ENCODE measurements at regions not wholly inside any gene's neighbourhood (a gene's known extent, or its start where the extent isn't known, plus 50 kb on each side); places are given as distances from the start of the nearest gene placed in this dataset.

- no peak for DNase-seq
- Histone ChIP-seq H3K36me3 (ENCODE audit: low read depth, missing control alignments) (no peaks in the 10 kb centered on the region), H3K9me3 (no peaks in the 10 kb centered on the region), H3K4me3 (no peak overlapping the region), H3K4me1 (no peaks in the 10 kb centered on the region), H3K27ac (no peak overlapping the region), H3K27me3 (no peaks in the 10 kb centered on the region)
- intact Hi-C loops (cut with DNase I; ENCODE audit: low total_unique reads): no loop called here
- TF ChIP-seq POLR2A (IDR thresholded peaks at IDR 0.05) (no peak), CTCF (IDR thresholded peaks at IDR 0.05) (no peak)
- whole genome bisulfite sequencing, 2 donors: 86 to 88% methylated on average over 4 of the region's 4 CpGs
Measured at GRCh38 chr5:39826051-39826450, 401.3 kb upstream of the DAB2 start.

DNA sequence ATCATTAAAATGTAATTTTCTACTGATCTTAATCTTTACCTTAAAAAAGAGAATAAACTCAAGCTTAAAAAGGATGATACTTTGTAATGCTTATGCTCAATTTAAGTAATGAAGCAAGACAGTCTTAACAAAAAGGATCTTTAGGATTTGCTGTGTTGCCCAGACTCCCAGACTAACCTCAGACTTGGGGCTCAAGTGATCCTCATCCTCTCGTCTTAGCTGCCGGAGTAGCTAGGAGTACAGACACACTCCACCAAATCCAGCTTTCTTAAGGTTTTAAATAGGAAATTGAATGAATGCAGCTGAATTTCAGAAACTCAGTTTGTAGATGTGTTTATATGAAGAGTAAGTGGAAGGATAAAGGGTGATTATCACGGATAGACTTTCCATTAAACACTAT, 400.5 kb upstream of the DAB2 start:
- no peak for DNase-seq
- Histone ChIP-seq H3K36me3 (ENCODE audit: low read depth, missing control alignments) (no peaks in the 10 kb centered on the region), H3K27me3 (no peaks in the 10 kb centered on the region), H3K27ac (no peak overlapping the region), H3K9me3 (no peaks in the 10 kb centered on the region), H3K4me1 (no peaks in the 10 kb centered on the region), H3K4me3 (no peak overlapping the region)
- WGBS, 2 donors: 78 to 91% methylated on average over 3 of the region's 3 CpGs
- intact Hi-C loops (cut with DNase I; ENCODE audit: low total_unique reads): no loop called here
- TF ChIP-seq CTCF (IDR thresholded peaks at IDR 0.05) (no peak), POLR2A (IDR thresholded peaks at IDR 0.05) (no peak)

DNA sequence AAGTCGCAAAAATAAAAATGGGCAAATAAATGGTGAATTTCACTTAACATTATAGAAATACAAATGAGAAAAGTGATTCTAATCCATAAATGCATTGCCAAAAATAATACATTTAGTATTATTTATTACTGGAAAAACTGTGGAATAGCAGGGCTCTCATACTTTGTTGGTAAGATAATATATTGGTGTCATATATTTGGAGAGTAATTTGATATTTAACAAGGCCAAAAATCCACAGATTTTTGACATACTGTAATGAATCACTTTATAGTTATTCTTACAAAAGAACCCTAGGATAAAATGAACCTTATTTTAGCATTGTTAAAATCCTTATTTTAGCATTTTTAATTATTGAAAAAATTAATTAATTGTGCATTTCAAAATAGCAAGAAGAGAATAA, 397.2 kb upstream of the DAB2 start:
- intact Hi-C loops (cut with DNase I; ENCODE audit: low total_unique reads): no loop called here
- no peak for DNase-seq
- Histone ChIP-seq H3K9me3 (no peaks in the 10 kb centered on the region), H3K27me3 (no peaks in the 10 kb centered on the region), H3K36me3 (ENCODE audit: low read depth, missing control alignments) (no peaks in the 10 kb centered on the region), H3K27ac (no peak overlapping the region), H3K4me1 (no peaks in the 10 kb centered on the region), H3K4me3 (no peak overlapping the region)
- no peak for TF ChIP-seq CTCF (IDR thresholded peaks at IDR 0.05)
- TF ChIP-seq POLR2A (IDR thresholded peaks at IDR 0.05): no peak
- WGBS, 2 donors: 89 to 92% methylated on average over 1 of the region's 1 CpG

DNA sequence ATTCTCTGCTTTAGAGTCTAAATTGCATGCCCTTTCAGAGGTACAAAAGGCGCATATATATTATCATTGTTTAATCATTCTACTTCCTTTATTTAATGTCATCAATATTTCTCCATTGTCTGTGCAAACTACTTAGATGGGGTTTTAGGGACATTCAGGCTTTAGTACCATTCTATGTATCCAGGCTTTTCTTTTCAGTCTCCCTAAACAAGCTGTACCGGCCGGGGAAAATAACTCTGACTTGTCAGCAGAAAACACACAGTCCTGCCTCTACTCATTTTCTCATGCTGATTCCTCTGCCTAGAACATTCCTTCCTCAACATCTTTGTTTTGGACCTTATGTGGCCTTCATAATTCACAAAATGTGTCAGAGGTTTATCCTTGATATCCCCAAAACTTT, 392.1 kb upstream of the DAB2 start:
- H3K36me3 ChIP-seq (ENCODE audit: low read depth, missing control alignments): no peaks in the 10 kb centered on the region
- no peaks in the 10 kb centered on the region for H3K9me3 ChIP-seq
- no peak overlapping the region for H3K4me3 ChIP-seq
- TF ChIP-seq CTCF (IDR thresholded peaks at IDR 0.05) (no peak), POLR2A (IDR thresholded peaks at IDR 0.05) (no peak)
- WGBS, 2 donors: 57 to 65% methylated on average over 3 of the region's 3 CpGs
- no peak for DNase-seq
- H3K4me1 ChIP-seq: no peaks in the 10 kb centered on the region
- H3K27me3 ChIP-seq: no peaks in the 10 kb centered on the region
- H3K27ac ChIP-seq: no peak overlapping the region
- intact Hi-C loops (cut with DNase I; ENCODE audit: low total_unique reads): no loop called here

- no peaks in the 10 kb centered on the region for H3K36me3 ChIP-seq (ENCODE audit: low read depth, missing control alignments)
- no peak overlapping the region for H3K27ac ChIP-seq
- 58 to 60% methylated on average over 5 of the region's 5 CpGs for whole genome bisulfite sequencing, 2 donors
- H3K4me1 ChIP-seq: no peaks in the 10 kb centered on the region
- no peak overlapping the region for H3K4me3 ChIP-seq
- TF ChIP-seq POLR2A (IDR thresholded peaks at IDR 0.05) (no peak), CTCF (IDR thresholded peaks at IDR 0.05) (no peak)
- no peaks in the 10 kb centered on the region for H3K27me3 ChIP-seq
- intact Hi-C loops (cut with DNase I; ENCODE audit: low total_unique reads): no loop called here
- no peak for DNase-seq
- H3K9me3 ChIP-seq: no peaks in the 10 kb centered on the region
Measured at GRCh38 chr5:39816156-39816845, 391.5 kb upstream of the DAB2 start.

Data from testis (tissue), 2 donors.